Tibial artery (tissue), 4 donors: ENCODE measurements at regions not wholly inside any gene's neighbourhood (a gene's known extent, or its start where the extent isn't known, plus 50 kb on each side); places are given as distances from the start of the nearest gene placed in this dataset.
"Not testable (repeated sequence)": the region's sequence is repeated elsewhere in the genome, so short reads cannot be mapped to it uniquely, and the experiment has no call there.

ENCODE experiments used
- DNase-seq, 2 donors: peaks; one replicate each; pipeline ENCODE4 v3.0.0-alpha.2; 2019
- H3K27ac ChIP-seq, 2 donors: fragments of 200-600 bp; sonication (generic) in 1 of 2; 1 replicate in 1 of 2; 2 replicates in 1 of 2; pipeline ENCODE4 v1.5.1; 2018 to 2019; ENCODE audit warnings: mild to moderate bottlenecking in 1 of 2
- H3K27me3 ChIP-seq, 2 donors: fragments of 200-600 bp; sonication (generic) in 1 of 2; one replicate each; pipeline versions ENCODE4 v1.5.1 to v1.6.0; 2016 to 2019
- H3K36me3 ChIP-seq, 3 donors: fragments of 200-600 bp; sonication (generic) in 2 of 3; one replicate each; pipeline ENCODE4 v1.5.1; 2016 to 2019; ENCODE audit warnings: mild to moderate bottlenecking in 2 of 3
- H3K4me1 ChIP-seq, 4 donors: fragments of 200-600 bp; sonication (generic) in 2 of 4; 1 replicate in 3 of 4; 2 replicates in 1 of 4; pipeline ENCODE4 v1.5.1; 2016 to 2019
- H3K4me3 ChIP-seq, 2 donors: fragments of 200-600 bp; sonication (generic) in 1 of 2; 1 replicate in 1 of 2; 2 replicates in 1 of 2; pipeline ENCODE4 v1.5.1; 2018 to 2019; ENCODE audit warnings: mild to moderate bottlenecking in 2 of 2
- H3K9me3 ChIP-seq, 3 donors: fragments of 200-600 bp; sonication (generic) in 1 of 3; one replicate each; pipeline ENCODE4 v1.5.1; 2016 to 2019
- CTCF ChIP-seq, 2 experiments: fragments of 200-600 bp in 1 of 2; fragments of 450-650 bp in 1 of 2; IDR thresholded peaks; one replicate each; pipeline ENCODE4 v1.5.1; 2017 to 2019; ENCODE audit warnings: antibody characterized with exemption in 2 of 2, mild to moderate bottlenecking in 1 of 2, moderate library complexity in 1 of 2
- intact Hi-C: fragments of 100-400 bp; cut with DNase I; formaldehyde crosslinking; loops from one replicate; pipeline ENCODE4 v1.15.0; 2023; ENCODE audit warnings: low total_unique reads

- peaks cover 0 to 7% (median 1%) of the 10 kb centered on the region in 4 donors for H3K4me1 ChIP-seq
- no peak for DNase-seq
- no peaks in the 10 kb centered on the region for H3K36me3 ChIP-seq
- no peak overlapping the region for H3K27ac ChIP-seq
- no peak for TF ChIP-seq CTCF (IDR thresholded peaks at IDR 0.05)
- H3K9me3 ChIP-seq, result no peaks in the 10 kb centered on the region
- H3K4me3 ChIP-seq, result no peak overlapping the region
- H3K27me3 ChIP-seq, result no peaks in the 10 kb centered on the region
- intact Hi-C loops, result no loop called here
These were observed 50.6 kb upstream of the EHBP1 start for GRCh38 chr2:62654876-62655359.

DNA sequence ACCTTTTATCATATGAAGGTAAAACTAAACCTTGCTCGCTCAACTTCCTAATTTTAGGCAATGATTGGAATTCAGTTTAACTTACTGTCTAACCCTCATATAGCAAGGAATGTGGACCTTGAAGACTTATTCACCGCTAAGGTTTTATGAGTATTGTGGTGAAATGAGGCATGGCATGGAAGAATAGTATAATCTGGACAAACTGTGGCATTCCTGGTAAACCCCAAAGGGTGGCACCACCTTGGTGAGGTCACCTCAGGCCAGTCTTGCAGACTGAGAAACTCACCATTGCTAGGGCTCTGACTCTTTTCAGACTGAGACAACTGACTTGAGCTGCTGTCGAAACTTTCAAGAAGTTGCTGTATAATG, 51.1 kb upstream of the EHBP1 start:
- TF ChIP-seq CTCF (IDR thresholded peaks at IDR 0.05), result no peak
- H3K27me3 ChIP-seq, result no peaks in the 10 kb centered on the region
- H3K4me3 ChIP-seq, result no peak overlapping the region
- no peaks in the 10 kb centered on the region for H3K36me3 ChIP-seq
- no peak overlapping the region for H3K27ac ChIP-seq
- intact Hi-C loops, result no loop called here
- H3K4me1 ChIP-seq, result peaks cover 0 to 2% (median 0%) of the 10 kb centered on the region in 4 donors
- DNase-seq, result no peak
- no peaks in the 10 kb centered on the region for H3K9me3 ChIP-seq

GRCh38 chr2:62653582-62654422, 51.7 kb upstream of the EHBP1 start:
- H3K9me3 ChIP-seq, result no peaks in the 10 kb centered on the region
- H3K4me1 ChIP-seq, result no peaks in the 10 kb centered on the region
- no peak overlapping the region for H3K27ac ChIP-seq
- no peak overlapping the region for H3K4me3 ChIP-seq
- no peaks in the 10 kb centered on the region for H3K36me3 ChIP-seq
- H3K27me3 ChIP-seq, result no peaks in the 10 kb centered on the region
- TF ChIP-seq CTCF (IDR thresholded peaks at IDR 0.05), result no peak
- intact Hi-C loops, result no loop called here
- DNase-seq, result no peak

- H3K9me3 ChIP-seq, intact Hi-C loops, DNase-seq, H3K4me3 ChIP-seq, H3K36me3 ChIP-seq, H3K27me3 ChIP-seq, H3K4me1 ChIP-seq, H3K27ac ChIP-seq: not testable (repeated sequence)
These were observed 56.4 kb upstream of the EHBP1 start for GRCh38 chr2:62649087-62649486.

- no peak overlapping the region for H3K27ac ChIP-seq
- intact Hi-C loops, result no loop called here
These were observed 62.4 kb upstream of the EHBP1 start for GRCh38 chr2:62643100-62643471.

More at GRCh38 chr2:62643100-62643471, 62.4 kb upstream of the EHBP1 start:
- Histone ChIP-seq H3K4me1 (peaks cover 0 to 8% (median 3%) of the 10 kb centered on the region in 4 donors), H3K9me3 (no peaks in the 10 kb centered on the region), H3K27me3 (no peaks in the 10 kb centered on the region), H3K4me3 (no peak overlapping the region), H3K36me3 (no peaks in the 10 kb centered on the region)
- no peak for DNase-seq
- no peak for TF ChIP-seq CTCF (IDR thresholded peaks at IDR 0.05)
